ENCODE measurements at regions not wholly inside any gene's neighbourhood (a gene's known extent, or its start where the extent isn't known, plus 50 kb on each side); places are given as distances from the start of the nearest gene placed in this dataset.

- DNase-seq (ENCODE audit: low spot score): no peak
- Mint-ChIP-seq H3K27me3 (peaks cover 9 to 16% of the 10 kb centered on the region in 2 donors), H3K36me3 (no peaks in the 10 kb centered on the region), H3K4me3 (no peak overlapping the region), H3K4me1 (ENCODE audit: low read depth in 2 of 2) (no peaks in the 10 kb centered on the region), H3K9me3 (peaks cover 3% of the 10 kb centered on the region), H3K27ac (no peak overlapping the region)
- no peak for ATAC-seq
Measured at GRCh38 chr2:106606652-106607051, 119.5 kb downstream of the CD8B2 start.

GRCh38 chr2:106607371-106607770 is 120.2 kb downstream of the CD8B2 start:
- Mint-ChIP-seq H3K27ac (no peak overlapping the region), H3K27me3 (peaks cover 9 to 14% of the 10 kb centered on the region in 2 donors), H3K9me3 (peaks cover 3% of the 10 kb centered on the region), H3K4me1 (ENCODE audit: low read depth in 2 of 2) (no peaks in the 10 kb centered on the region), H3K4me3 (no peak overlapping the region), H3K36me3 (no peaks in the 10 kb centered on the region)
- no peak for ATAC-seq
- no peak for DNase-seq (ENCODE audit: low spot score)

- H3K36me3 Mint-ChIP-seq: no peaks in the 10 kb centered on the region
- no peaks in the 10 kb centered on the region for H3K4me1 Mint-ChIP-seq (ENCODE audit: low read depth in 2 of 2)
- peaks cover 3% of the 10 kb centered on the region for H3K9me3 Mint-ChIP-seq
Measured at GRCh38 chr2:106609780-106610179, 122.6 kb downstream of the CD8B2 start.

GRCh38 chr2:106614511-106615291 is 127.5 kb downstream of the CD8B2 start:
- Mint-ChIP-seq H3K4me1 (ENCODE audit: low read depth in 2 of 2) (no peaks in the 10 kb centered on the region), H3K9me3 (no peaks in the 10 kb centered on the region), H3K27ac (no peak overlapping the region), H3K4me3 (no peak overlapping the region), H3K27me3 (peaks cover 8 to 14% of the 10 kb centered on the region in 2 donors), H3K36me3 (no peaks in the 10 kb centered on the region)
- DNase-seq (ENCODE audit: low spot score) (no peak), ATAC-seq (no peak)

More at GRCh38 chr2:106609780-106610179, 122.6 kb downstream of the CD8B2 start:
- H3K27me3 Mint-ChIP-seq: peaks cover 4 to 5% of the 10 kb centered on the region in 2 donors
- H3K27ac Mint-ChIP-seq: no peak overlapping the region
- DNase-seq (ENCODE audit: low spot score): no peak
- no peak for ATAC-seq
- no peak overlapping the region for H3K4me3 Mint-ChIP-seq

- no peaks in the 10 kb centered on the region for H3K9me3 Mint-ChIP-seq
- no peaks in the 10 kb centered on the region for H3K36me3 Mint-ChIP-seq
- H3K27me3 Mint-ChIP-seq: peaks cover 8 to 10% of the 10 kb centered on the region in 2 donors
- H3K27ac Mint-ChIP-seq: no peak overlapping the region
- DNase-seq (ENCODE audit: low spot score) (no peak), ATAC-seq (no peak)
- no peaks in the 10 kb centered on the region for H3K4me1 Mint-ChIP-seq (ENCODE audit: low read depth in 2 of 2)
- H3K4me3 Mint-ChIP-seq: no peak overlapping the region
Measured at GRCh38 chr2:106618614-106619013, 131.4 kb downstream of the CD8B2 start.

GRCh38 chr2:106623456-106623855 is 136.3 kb downstream of the CD8B2 start:
- DNase-seq (ENCODE audit: low spot score) (no peak), ATAC-seq (no peak)
- Mint-ChIP-seq H3K27me3 (no peaks in the 10 kb centered on the region), H3K36me3 (no peaks in the 10 kb centered on the region), H3K4me3 (no peak overlapping the region), H3K4me1 (ENCODE audit: low read depth in 2 of 2) (no peaks in the 10 kb centered on the region), H3K27ac (no peak overlapping the region), H3K9me3 (peaks cover 2% of the 10 kb centered on the region)

- Mint-ChIP-seq H3K9me3 (peaks cover 5% of the 10 kb centered on the region), H3K27me3 (no peaks in the 10 kb centered on the region), H3K4me1 (ENCODE audit: low read depth in 2 of 2) (no peaks in the 10 kb centered on the region), H3K27ac (no peak overlapping the region), H3K36me3 (no peaks in the 10 kb centered on the region), H3K4me3 (no peak overlapping the region)
- ATAC-seq (no peak), DNase-seq (ENCODE audit: low spot score) (no peak)
Measured at GRCh38 chr2:106624787-106625380, 137.7 kb downstream of the CD8B2 start.

GRCh38 chr2:106628377-106628776 is 141.2 kb downstream of the CD8B2 start:
- H3K4me1 Mint-ChIP-seq (ENCODE audit: low read depth in 2 of 2): no peaks in the 10 kb centered on the region
- H3K9me3 Mint-ChIP-seq: peaks cover 5% of the 10 kb centered on the region
- no peaks in the 10 kb centered on the region for H3K36me3 Mint-ChIP-seq

GRCh38 chr2:106629981-106630380 is 142.8 kb downstream of the CD8B2 start:
- no peaks in the 10 kb centered on the region for H3K4me1 Mint-ChIP-seq (ENCODE audit: low read depth in 2 of 2)
- no peak overlapping the region for H3K27ac Mint-ChIP-seq
- peaks cover 4% of the 10 kb centered on the region for H3K9me3 Mint-ChIP-seq
- no peaks in the 10 kb centered on the region for H3K36me3 Mint-ChIP-seq
- DNase-seq (ENCODE audit: low spot score): no peak
- no peak for ATAC-seq
- no peak overlapping the region for H3K4me3 Mint-ChIP-seq
- H3K27me3 Mint-ChIP-seq: peaks cover 3 to 6% of the 10 kb centered on the region in 2 donors

More at GRCh38 chr2:106628377-106628776, 141.2 kb downstream of the CD8B2 start:
- peaks cover 2 to 5% of the 10 kb centered on the region in 2 donors for H3K27me3 Mint-ChIP-seq
- H3K27ac Mint-ChIP-seq: no peak overlapping the region
- ATAC-seq: no peak
- no peak for DNase-seq (ENCODE audit: low spot score)
- H3K4me3 Mint-ChIP-seq: no peak overlapping the region

- no peak for ATAC-seq
- Mint-ChIP-seq H3K36me3 (no peaks in the 10 kb centered on the region), H3K4me1 (ENCODE audit: low read depth in 2 of 2) (no peaks in the 10 kb centered on the region)
Measured at GRCh38 chr2:106631281-106631680, 144.1 kb downstream of the CD8B2 start.

GRCh38 chr2:106638043-106638442 is 150.9 kb downstream of the CD8B2 start:
- DNase-seq (ENCODE audit: low spot score): no peak
- Mint-ChIP-seq H3K4me3 (no peak overlapping the region), H3K4me1 (ENCODE audit: low read depth in 2 of 2) (no peaks in the 10 kb centered on the region), H3K36me3 (no peaks in the 10 kb centered on the region), H3K27me3 (peaks cover 3 to 4% of the 10 kb centered on the region in 2 donors), H3K9me3 (no peaks in the 10 kb centered on the region), H3K27ac (no peak overlapping the region)
- no peak for ATAC-seq

More at GRCh38 chr2:106631281-106631680, 144.1 kb downstream of the CD8B2 start:
- H3K27me3 Mint-ChIP-seq: peaks cover 3 to 6% of the 10 kb centered on the region in 2 donors
- peaks cover 3% of the 10 kb centered on the region for H3K9me3 Mint-ChIP-seq
- no peak overlapping the region for H3K27ac Mint-ChIP-seq
- no peak for DNase-seq (ENCODE audit: low spot score)
- H3K4me3 Mint-ChIP-seq: no peak overlapping the region

- H3K27me3 Mint-ChIP-seq: no peaks in the 10 kb centered on the region
- DNase-seq (ENCODE audit: low spot score) (no peak), ATAC-seq (no peak)
- no peaks in the 10 kb centered on the region for H3K36me3 Mint-ChIP-seq
- no peaks in the 10 kb centered on the region for H3K4me1 Mint-ChIP-seq (ENCODE audit: low read depth in 2 of 2)
- H3K9me3 Mint-ChIP-seq: no peaks in the 10 kb centered on the region
- H3K27ac Mint-ChIP-seq: no peak overlapping the region
- H3K4me3 Mint-ChIP-seq: no peak overlapping the region
Measured at GRCh38 chr2:106638580-106638979, 151.4 kb downstream of the CD8B2 start.

- no peak for ATAC-seq
- Mint-ChIP-seq H3K27me3 (no peaks in the 10 kb centered on the region), H3K27ac (no peak overlapping the region), H3K4me3 (no peak overlapping the region), H3K4me1 (ENCODE audit: low read depth in 2 of 2) (no peaks in the 10 kb centered on the region), H3K9me3 (no peaks in the 10 kb centered on the region), H3K36me3 (no peaks in the 10 kb centered on the region)
- no peak for DNase-seq (ENCODE audit: low spot score)
Measured at GRCh38 chr2:106642679-106643078, 155.5 kb downstream of the CD8B2 start.

GRCh38 chr2:106644623-106645022 is 157.5 kb downstream of the CD8B2 start:
- Mint-ChIP-seq H3K4me1 (ENCODE audit: low read depth in 2 of 2) (no peaks in the 10 kb centered on the region), H3K4me3 (no peak overlapping the region), H3K9me3 (no peaks in the 10 kb centered on the region), H3K27me3 (no peaks in the 10 kb centered on the region), H3K27ac (no peak overlapping the region), H3K36me3 (no peaks in the 10 kb centered on the region)
- ATAC-seq (no peak), DNase-seq (ENCODE audit: low spot score) (no peak)

All from natural killer cell treated with Interleukin-12 subunit alpha and Interleukin-12 subunit beta and Interleukin-15 and Interleukin-18, amount 100 ng/mL, for 72 hours (primary cell).